ENCODE measurements at regions not wholly inside any gene's neighbourhood (a gene's known extent, or its start where the extent isn't known, plus 50 kb on each side); places are given as distances from the start of the nearest gene placed in this dataset.
"Not testable (repeated sequence)": the region's sequence is repeated elsewhere in the genome, so short reads cannot be mapped to it uniquely, and the experiment has no call there.

GRCh38 chr3:163450698-163451097 is 1627.6 kb downstream of the SI start:
- POLR2A ChIA-PET: no interaction called here

DNA sequence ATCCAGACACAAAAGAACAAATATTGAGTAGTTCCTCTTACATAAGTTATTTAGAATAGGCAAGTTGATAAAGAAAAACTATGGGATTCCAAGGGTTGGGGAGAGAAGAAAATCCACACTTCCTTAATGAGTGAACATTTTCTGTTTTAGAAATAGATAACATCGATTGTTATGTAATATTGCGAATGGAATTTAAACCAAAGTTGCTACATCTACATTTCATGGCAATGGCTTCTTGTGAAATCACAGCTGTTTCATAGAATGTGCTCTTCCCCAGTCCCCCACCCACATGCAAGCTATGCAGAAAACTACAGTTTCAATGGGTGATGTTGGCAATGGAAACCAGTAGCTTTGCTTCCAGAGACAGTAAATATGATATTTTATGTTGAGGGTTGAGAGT is 1639.5 kb downstream of the SI start:
- DNase-seq (no peak), ATAC-seq (no peak)
- no peak overlapping the region for H3K27ac Mint-ChIP-seq
- H3K27me3 Mint-ChIP-seq: no peaks in the 10 kb centered on the region
- POLR2A ChIA-PET: no interaction called here
- no peaks in the 10 kb centered on the region for H3K36me3 Mint-ChIP-seq
- H3K4me1 Mint-ChIP-seq: no peaks in the 10 kb centered on the region
- H3K9me3 Mint-ChIP-seq: peaks cover 0 to 20% (median 9%) of the 10 kb centered on the region in 9 donors
- H3K4me3 Mint-ChIP-seq: no peak overlapping the region

More at GRCh38 chr3:163450698-163451097, 1627.6 kb downstream of the SI start:
- no peak overlapping the region for H3K4me3 Mint-ChIP-seq
- no peak for DNase-seq
- H3K4me1 Mint-ChIP-seq: no peaks in the 10 kb centered on the region
- no peaks in the 10 kb centered on the region for H3K27me3 Mint-ChIP-seq
- peaks cover 0 to 5% (median 0%) of the 10 kb centered on the region in 3 donors for H3K36me3 Mint-ChIP-seq
- no peak for ATAC-seq
- peaks cover 3 to 24% (median 6%) of the 10 kb centered on the region in 9 donors for H3K9me3 Mint-ChIP-seq
- no peak overlapping the region for H3K27ac Mint-ChIP-seq

GRCh38 chr3:163422671-163423070 is 1655.6 kb downstream of the SI start:
- POLR2A ChIA-PET: no interaction called here
- Mint-ChIP-seq H3K36me3 (peaks cover 0 to 4% (median 0%) of the 10 kb centered on the region in 3 donors), H3K27ac (no peak overlapping the region), H3K4me1 (no peaks in the 10 kb centered on the region), H3K27me3 (no peaks in the 10 kb centered on the region), H3K9me3 (peaks cover 0 to 18% (median 5%) of the 10 kb centered on the region in 9 donors), H3K4me3 (no peak overlapping the region)
- DNase-seq (no peak), ATAC-seq (no peak)

- Mint-ChIP-seq H3K27ac (no peak overlapping the region), H3K36me3 (no peaks in the 10 kb centered on the region)
- no peak for ATAC-seq
Measured at GRCh38 chr3:163391407-163392181, 1686.7 kb downstream of the SI start.

DNA sequence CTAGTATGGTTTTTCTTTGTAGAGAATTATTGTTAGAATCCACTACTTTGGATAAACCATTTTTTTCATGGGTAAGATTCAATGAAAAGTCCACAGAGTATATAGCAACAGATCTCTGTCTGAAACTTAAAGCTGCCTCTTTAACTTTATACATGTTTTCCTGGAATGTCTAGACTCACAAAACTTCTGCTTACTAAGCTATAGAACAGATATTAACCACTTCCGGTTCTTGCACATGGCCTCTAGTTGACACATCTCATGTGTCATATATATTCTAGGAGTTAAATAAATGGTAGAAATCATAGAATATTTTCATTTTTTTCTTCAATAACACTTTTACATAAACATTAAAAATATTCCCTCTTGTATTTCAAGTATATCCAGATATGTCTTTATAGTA is 1693.9 kb downstream of the SI start:
- POLR2A ChIA-PET: no interaction called here
- no peak for DNase-seq

More at GRCh38 chr3:163391407-163392181, 1686.7 kb downstream of the SI start:
- no peaks in the 10 kb centered on the region for H3K4me1 Mint-ChIP-seq
- POLR2A ChIA-PET: no interaction called here
- DNase-seq: no peak
- no peak overlapping the region for H3K4me3 Mint-ChIP-seq
- no peaks in the 10 kb centered on the region for H3K27me3 Mint-ChIP-seq
- peaks cover 0 to 10% (median 8%) of the 10 kb centered on the region in 9 donors for H3K9me3 Mint-ChIP-seq

DNA sequence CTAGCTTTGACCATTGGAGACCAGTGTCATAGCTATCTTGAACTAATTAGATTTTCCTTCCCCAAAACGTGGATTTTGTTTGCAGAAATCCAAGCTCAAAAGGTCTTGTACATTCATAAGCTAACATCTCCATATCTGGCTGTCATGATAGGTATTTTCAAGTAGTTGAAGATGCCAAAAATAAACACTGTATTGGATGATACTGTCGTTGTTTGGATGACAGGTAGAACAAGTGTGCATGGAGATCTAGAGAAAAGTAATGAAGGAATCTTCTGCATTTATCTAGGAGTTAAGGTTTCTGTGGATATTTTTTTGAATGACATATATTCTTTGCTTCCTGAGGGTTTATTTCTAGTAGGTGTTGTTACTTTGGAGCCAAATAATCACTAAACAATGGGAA is 1696.1 kb downstream of the SI start:
- no peaks in the 10 kb centered on the region for H3K36me3 Mint-ChIP-seq
- no peaks in the 10 kb centered on the region for H3K4me1 Mint-ChIP-seq
- H3K27me3 Mint-ChIP-seq: no peaks in the 10 kb centered on the region
- H3K4me3 Mint-ChIP-seq: no peak overlapping the region
- POLR2A ChIA-PET: interaction anchor here (0.6 kb wide), 1 partner anchor 623 kb away, joined by 5 read pairs; no protein-coding TSS in a partner anchor
- ATAC-seq: no peak
- no peak overlapping the region for H3K27ac Mint-ChIP-seq
- DNase-seq: no peak
- H3K9me3 Mint-ChIP-seq: peaks cover 0 to 10% (median 4%) of the 10 kb centered on the region in 9 donors

More for the DNA sequence above, 1693.9 kb downstream of the SI start:
- ATAC-seq: no peak
- H3K27me3 Mint-ChIP-seq: no peaks in the 10 kb centered on the region
- H3K4me1 Mint-ChIP-seq: no peaks in the 10 kb centered on the region
- H3K4me3 Mint-ChIP-seq: no peak overlapping the region
- H3K36me3 Mint-ChIP-seq: no peaks in the 10 kb centered on the region
- H3K27ac Mint-ChIP-seq: no peak overlapping the region
- H3K9me3 Mint-ChIP-seq: peaks cover 0 to 11% (median 3%) of the 10 kb centered on the region in 9 donors

DNA sequence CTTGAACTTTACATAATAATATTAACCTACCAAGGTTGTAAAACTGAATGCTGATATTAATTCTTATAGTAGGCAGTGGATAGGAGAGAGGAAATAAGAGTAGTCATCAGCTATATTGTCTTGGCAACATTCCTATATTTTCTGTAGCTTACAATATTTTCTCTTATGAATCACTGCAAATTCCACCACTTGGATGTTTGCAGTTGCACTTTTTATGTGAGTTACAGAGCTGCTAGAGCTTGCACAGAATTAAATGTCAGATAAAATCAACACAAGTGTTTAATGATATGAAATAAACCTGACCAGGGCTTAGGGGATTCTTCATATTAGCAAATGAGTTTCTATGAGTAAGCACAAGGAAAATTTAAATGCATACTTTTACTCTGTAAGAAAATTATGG is 1710.1 kb downstream of the SI start:
- Mint-ChIP-seq H3K9me3 (peaks cover 0 to 20% (median 5%) of the 10 kb centered on the region in 9 donors), H3K4me3 (no peak overlapping the region), H3K27ac (no peak overlapping the region), H3K27me3 (no peaks in the 10 kb centered on the region), H3K36me3 (no peaks in the 10 kb centered on the region), H3K4me1 (no peaks in the 10 kb centered on the region)
- POLR2A ChIA-PET: no interaction called here
- ATAC-seq (no peak), DNase-seq (no peak)

- Mint-ChIP-seq H3K9me3 (peaks cover 0 to 11% (median 3%) of the 10 kb centered on the region in 9 donors), H3K4me3 (no peak overlapping the region), H3K36me3 (no peaks in the 10 kb centered on the region), H3K27ac (no peak overlapping the region), H3K27me3 (no peaks in the 10 kb centered on the region), H3K4me1 (no peaks in the 10 kb centered on the region)
- POLR2A ChIA-PET: no interaction called here
- ATAC-seq (no peak), DNase-seq (no peak)
Measured at GRCh38 chr3:163364717-163365116, 1713.6 kb downstream of the SI start.

- POLR2A ChIA-PET: no interaction called here
- Mint-ChIP-seq H3K4me1 (no peaks in the 10 kb centered on the region), H3K27me3 (no peaks in the 10 kb centered on the region), H3K9me3 (peaks cover 0 to 15% (median 2%) of the 10 kb centered on the region in 9 donors), H3K27ac (no peak overlapping the region), H3K36me3 (no peaks in the 10 kb centered on the region), H3K4me3 (no peak overlapping the region)
- no peak for DNase-seq
- ATAC-seq: no peak
Measured at GRCh38 chr3:163362151-163362550, 1716.1 kb downstream of the SI start.

GRCh38 chr3:163361357-163361878 is 1716.9 kb downstream of the SI start:
- H3K4me1 Mint-ChIP-seq, ATAC-seq, H3K27ac Mint-ChIP-seq, DNase-seq, POLR2A ChIA-PET, H3K36me3 Mint-ChIP-seq, H3K4me3 Mint-ChIP-seq, H3K27me3 Mint-ChIP-seq: not testable (repeated sequence)
- peaks cover 0 to 15% (median 2%) of the 10 kb centered on the region in 9 donors for H3K9me3 Mint-ChIP-seq

GRCh38 chr3:163347944-163348343 is 1730.4 kb downstream of the SI start:
- H3K27me3 Mint-ChIP-seq: no peaks in the 10 kb centered on the region
- no peak overlapping the region for H3K4me3 Mint-ChIP-seq
- no peaks in the 10 kb centered on the region for H3K4me1 Mint-ChIP-seq
- DNase-seq (no peak), ATAC-seq (no peak)
- H3K9me3 Mint-ChIP-seq: peaks cover 0 to 10% (median 7%) of the 10 kb centered on the region in 9 donors
- H3K36me3 Mint-ChIP-seq: no peaks in the 10 kb centered on the region
- no peak overlapping the region for H3K27ac Mint-ChIP-seq
- POLR2A ChIA-PET: no interaction called here

- H3K27me3 Mint-ChIP-seq: no peaks in the 10 kb centered on the region
- H3K27ac Mint-ChIP-seq: no peak overlapping the region
- DNase-seq (no peak), ATAC-seq (no peak)
- H3K4me1 Mint-ChIP-seq: no peaks in the 10 kb centered on the region
- POLR2A ChIA-PET: no interaction called here
- H3K9me3 Mint-ChIP-seq: peaks cover 0 to 21% (median 11%) of the 10 kb centered on the region in 9 donors
- H3K4me3 Mint-ChIP-seq: no peak overlapping the region
- peaks cover 0 to 4% (median 0%) of the 10 kb centered on the region in 3 donors for H3K36me3 Mint-ChIP-seq
Measured at GRCh38 chr3:163335429-163335828, 1742.9 kb downstream of the SI start.

GRCh38 chr3:163328680-163329079 is 1749.6 kb downstream of the SI start:
- ATAC-seq (no peak), DNase-seq (no peak)
- H3K4me3 Mint-ChIP-seq: no peak overlapping the region
- peaks cover 0 to 21% (median 12%) of the 10 kb centered on the region in 9 donors for H3K9me3 Mint-ChIP-seq
- no peaks in the 10 kb centered on the region for H3K4me1 Mint-ChIP-seq
- POLR2A ChIA-PET: no interaction called here
- no peaks in the 10 kb centered on the region for H3K27me3 Mint-ChIP-seq
- H3K27ac Mint-ChIP-seq: no peak overlapping the region
- no peaks in the 10 kb centered on the region for H3K36me3 Mint-ChIP-seq

DNA sequence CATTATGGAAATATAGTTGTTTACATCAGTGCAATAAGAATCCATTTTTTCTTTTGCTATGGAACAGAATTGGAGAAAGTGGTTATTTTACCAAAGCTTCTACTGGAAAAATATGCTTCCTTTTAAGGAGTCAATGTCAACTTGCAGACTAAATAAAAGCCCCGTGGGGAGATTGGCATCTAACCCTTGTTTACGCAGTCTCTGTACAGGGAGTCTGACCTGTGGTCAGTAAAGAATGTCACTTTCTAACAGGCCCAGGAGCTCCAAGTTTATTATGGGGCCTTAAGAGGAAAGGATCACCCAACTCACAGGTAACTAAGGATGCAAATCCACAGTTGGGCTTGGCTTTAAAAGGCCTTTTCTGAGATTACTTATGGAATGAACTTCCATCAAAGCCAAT is 1751.2 kb downstream of the SI start:
- DNase-seq (no peak), ATAC-seq (no peak)
- Mint-ChIP-seq H3K36me3 (no peaks in the 10 kb centered on the region), H3K9me3 (peaks cover 4 to 23% (median 10%) of the 10 kb centered on the region in 9 donors), H3K27ac (no peak overlapping the region), H3K4me3 (no peak overlapping the region), H3K27me3 (no peaks in the 10 kb centered on the region), H3K4me1 (no peaks in the 10 kb centered on the region)
- POLR2A ChIA-PET: no interaction called here

Measured in naive thymus-derived CD8-positive, alpha-beta T cell (primary cell).